ENCODE measurements at regions not wholly inside any gene's neighbourhood (a gene's known extent, or its start where the extent isn't known, plus 50 kb on each side); places are given as distances from the start of the nearest gene placed in this dataset.

GRCh38 chr1:221919341-221919740, 177.5 kb upstream of the DUSP10 start (continued):
- TF ChIP-seq RORB (CRISPR knock-in tag; IDR thresholded peaks at IDR 0.05) (no peak), FOXP1 (CRISPR knock-in tag; IDR thresholded peaks at IDR 0.05; ENCODE audit: borderline replicate concordance) (no peak), FOXJ3 (CRISPR knock-in tag; IDR thresholded peaks at IDR 0.05; ENCODE audit: borderline replicate concordance) (no peak), ZNF416 (CRISPR knock-in tag; IDR thresholded peaks at IDR 0.05) (no peak), ATF3 (CRISPR knock-in tag; conservative IDR thresholded peaks at IDR 0.05) (no peak), SP1 (CRISPR knock-in tag; conservative IDR thresholded peaks at IDR 0.05) (no peak)

- Mint-ChIP-seq H3K27me3 (ENCODE audit: low read depth) (no peaks in the 10 kb centered on the region), H3K4me1 (no peaks in the 10 kb centered on the region), H3K4me3 (no peak overlapping the region), H3K9me3 (no peaks in the 10 kb centered on the region), H3K36me3 (no peaks in the 10 kb centered on the region), H3K27ac (no peak overlapping the region)
- TF ChIP-seq IRF1 (CRISPR knock-in tag; IDR thresholded peaks at IDR 0.05) (no peak), ZNF121 (CRISPR knock-in tag; IDR thresholded peaks at IDR 0.05) (no peak), FOXP4 (CRISPR knock-in tag; IDR thresholded peaks at IDR 0.05) (no peak), ZNF532 (CRISPR knock-in tag; IDR thresholded peaks at IDR 0.05; ENCODE audit: borderline replicate concordance) (no peak), CBFB (CRISPR knock-in tag; IDR thresholded peaks at IDR 0.05; ENCODE audit: low read depth) (no peak), E2F1 (CRISPR knock-in tag; IDR thresholded peaks at IDR 0.05) (no peak)
- POLR2A ChIA-PET, result no interaction called here
- CTCF ChIA-PET, result no interaction called here
- DNase-seq (ENCODE audit: low spot score) (no peak), ATAC-seq (no peak)
Measured at GRCh38 chr1:221916176-221916575, 174.3 kb upstream of the DUSP10 start.

- CTCF ChIA-PET, result no interaction called here
- no peaks in the 10 kb centered on the region for H3K27me3 Mint-ChIP-seq (ENCODE audit: low read depth)
- H3K4me3 Mint-ChIP-seq, result no peak overlapping the region
- DNase-seq (ENCODE audit: low spot score) (no peak), ATAC-seq (no peak)
- no peaks in the 10 kb centered on the region for H3K36me3 Mint-ChIP-seq
- H3K27ac Mint-ChIP-seq, result no peak overlapping the region
- no peaks in the 10 kb centered on the region for H3K9me3 Mint-ChIP-seq
- no peaks in the 10 kb centered on the region for H3K4me1 Mint-ChIP-seq
- POLR2A ChIA-PET, result no interaction called here
- no peak for TF ChIP-seq ATF6 (CRISPR knock-in tag; IDR thresholded peaks at IDR 0.05)
- TF ChIP-seq ATF3 (CRISPR knock-in tag; conservative IDR thresholded peaks at IDR 0.05), result no peak
- TF ChIP-seq CBFB (CRISPR knock-in tag; IDR thresholded peaks at IDR 0.05; ENCODE audit: low read depth), result no peak
- no peak for TF ChIP-seq AFF4 (CRISPR knock-in tag; IDR thresholded peaks at IDR 0.05; ENCODE audit: borderline replicate concordance)
- no peak for TF ChIP-seq CREB1 (CRISPR knock-in tag; IDR thresholded peaks at IDR 0.05)
- TF ChIP-seq ZNF263 (CRISPR knock-in tag; IDR thresholded peaks at IDR 0.05; ENCODE audit: low read depth), result no peak
- no peak for TF ChIP-seq MAX (CRISPR knock-in tag; IDR thresholded peaks at IDR 0.05)
Measured at GRCh38 chr1:221915764-221916163, 173.9 kb upstream of the DUSP10 start.

Measured in WTC11 (cell line).